Upper lobe of right lung (tissue), 1 donor: ENCODE measurements at regions not wholly inside any gene's neighbourhood (a gene's known extent, or its start where the extent isn't known, plus 50 kb on each side); places are given as distances from the start of the nearest gene placed in this dataset.

ENCODE experiments used
- ATAC-seq: fragments of 200-7000 bp; cut with Tn5 transposase; one replicate; pipeline ENCODE4 v1.9.1; 2020; ENCODE audit warnings: mild to moderate bottlenecking, moderate library complexity
- DNase-seq: peaks from one replicate; pipeline ENCODE4 v3.0.0-alpha.2; 2020
- H3K27ac ChIP-seq: fragments of 200-600 bp; one replicate; pipeline ENCODE4 v1.8.0; 2022
- H3K27me3 ChIP-seq: fragments of 200-600 bp; one replicate; pipeline ENCODE4 v1.8.0; 2022; ENCODE audit warnings: mild to moderate bottlenecking
- H3K36me3 ChIP-seq: fragments of 200-600 bp; one replicate; pipeline ENCODE4 v1.8.0; 2022
- H3K4me1 ChIP-seq: fragments of 200-600 bp; one replicate; pipeline ENCODE4 v1.8.0; 2022
- H3K4me3 ChIP-seq: fragments of 200-600 bp; one replicate; pipeline ENCODE4 v1.8.0; 2022; ENCODE audit warnings: mild to moderate bottlenecking
- H3K9me3 ChIP-seq: fragments of 200-600 bp; one replicate; pipeline ENCODE4 v1.8.0; 2022
- intact Hi-C: fragments of 100-400 bp; cut with DNase I; formaldehyde crosslinking; loops from one replicate; pipeline ENCODE4 v1.11.0; 2022
- TF ChIP-seq, protein P1 (sequence below): fragments of 200-600 bp; IDR thresholded peaks from one replicate; pipeline ENCODE4 v1.8.0; 2022; ENCODE audit warnings: antibody characterized with exemption
- donor health status: DM: no; HTN: yes; CAD: no; lungs with severe emphysema.

DNA sequence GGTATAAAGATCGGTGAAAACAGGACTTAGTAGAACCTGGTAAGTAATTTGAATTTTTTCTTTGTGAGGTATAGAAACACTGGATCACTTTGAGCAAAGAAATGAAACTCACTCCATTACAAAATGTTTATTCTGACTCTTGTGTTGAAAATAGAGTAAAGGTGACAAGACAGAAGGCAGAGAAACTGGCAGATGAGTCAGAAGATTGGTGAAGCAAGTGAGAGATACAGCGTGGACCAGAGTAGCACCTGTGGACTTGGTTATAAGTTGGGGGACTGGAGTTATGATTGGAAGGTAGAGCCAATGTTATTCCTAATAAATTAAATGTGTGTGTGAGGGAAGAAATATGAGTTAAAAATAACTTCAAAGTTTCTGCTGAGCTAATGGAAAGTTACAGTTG, 620.9 kb downstream of the ZWINT start:
- H3K27me3 ChIP-seq: no peaks in the 10 kb centered on the region
- H3K9me3 ChIP-seq: no peaks in the 10 kb centered on the region
- no peak overlapping the region for H3K27ac ChIP-seq
- no peaks in the 10 kb centered on the region for H3K36me3 ChIP-seq
- intact Hi-C loops: no loop called here
- ATAC-seq: no peak
- no peak for DNase-seq
- no peak overlapping the region for H3K4me3 ChIP-seq
- H3K4me1 ChIP-seq: no peaks in the 10 kb centered on the region
- TF ChIP-seq, protein P1, sequence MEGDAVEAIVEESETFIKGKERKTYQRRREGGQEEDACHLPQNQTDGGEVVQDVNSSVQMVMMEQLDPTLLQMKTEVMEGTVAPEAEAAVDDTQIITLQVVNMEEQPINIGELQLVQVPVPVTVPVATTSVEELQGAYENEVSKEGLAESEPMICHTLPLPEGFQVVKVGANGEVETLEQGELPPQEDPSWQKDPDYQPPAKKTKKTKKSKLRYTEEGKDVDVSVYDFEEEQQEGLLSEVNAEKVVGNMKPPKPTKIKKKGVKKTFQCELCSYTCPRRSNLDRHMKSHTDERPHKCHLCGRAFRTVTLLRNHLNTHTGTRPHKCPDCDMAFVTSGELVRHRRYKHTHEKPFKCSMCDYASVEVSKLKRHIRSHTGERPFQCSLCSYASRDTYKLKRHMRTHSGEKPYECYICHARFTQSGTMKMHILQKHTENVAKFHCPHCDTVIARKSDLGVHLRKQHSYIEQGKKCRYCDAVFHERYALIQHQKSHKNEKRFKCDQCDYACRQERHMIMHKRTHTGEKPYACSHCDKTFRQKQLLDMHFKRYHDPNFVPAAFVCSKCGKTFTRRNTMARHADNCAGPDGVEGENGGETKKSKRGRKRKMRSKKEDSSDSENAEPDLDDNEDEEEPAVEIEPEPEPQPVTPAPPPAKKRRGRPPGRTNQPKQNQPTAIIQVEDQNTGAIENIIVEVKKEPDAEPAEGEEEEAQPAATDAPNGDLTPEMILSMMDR: no peak

DNA sequence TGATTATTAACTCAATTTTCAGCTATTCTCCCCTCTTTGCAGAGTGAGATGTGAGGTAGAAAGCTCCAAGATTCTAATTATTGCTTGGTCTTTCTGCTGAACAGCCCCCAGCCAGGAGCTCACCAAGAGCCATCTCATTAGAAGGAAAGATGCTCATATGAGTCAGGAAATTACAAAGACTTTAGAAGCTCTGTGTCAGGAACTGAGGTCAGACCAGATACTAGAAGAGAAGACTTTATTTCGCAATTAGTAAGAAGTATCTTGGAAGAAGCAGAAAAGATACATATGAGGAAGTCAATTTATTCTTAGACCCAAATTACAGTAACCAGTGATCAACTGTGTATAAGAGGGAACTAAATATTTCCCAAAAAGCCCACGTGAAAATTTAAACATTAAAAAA, 626.9 kb downstream of the ZWINT start:
- Histone ChIP-seq H3K9me3 (no peaks in the 10 kb centered on the region), H3K4me3 (no peak overlapping the region), H3K36me3 (no peaks in the 10 kb centered on the region), H3K27ac (no peak overlapping the region), H3K27me3 (no peaks in the 10 kb centered on the region), H3K4me1 (no peaks in the 10 kb centered on the region)
- intact Hi-C loops: no loop called here
- TF ChIP-seq, protein P1: no peak
- ATAC-seq (no peak), DNase-seq (no peak)

DNA sequence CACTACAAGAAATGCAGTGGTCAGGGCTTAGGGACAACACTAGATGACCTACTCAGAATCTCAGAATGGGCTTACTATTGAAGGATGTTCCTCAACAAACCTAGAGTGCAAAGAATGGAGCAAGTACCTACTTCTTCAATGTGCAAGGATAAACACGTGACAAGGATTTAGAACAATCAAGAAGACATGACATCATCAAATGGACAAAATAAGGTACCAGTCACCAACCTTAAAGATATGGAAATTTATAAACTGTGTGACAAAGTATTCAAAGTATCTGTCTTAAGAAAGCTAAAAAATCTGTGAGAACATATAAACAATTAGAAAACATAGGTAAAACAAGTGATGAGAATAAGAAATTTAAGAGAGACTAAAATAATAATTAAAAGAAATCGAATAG, 656.1 kb downstream of the ZWINT start:
- DNase-seq (no peak), ATAC-seq (no peak)
- intact Hi-C loops: no loop called here
- H3K4me3 ChIP-seq: no peak overlapping the region
- H3K27me3 ChIP-seq: no peaks in the 10 kb centered on the region
- no peaks in the 10 kb centered on the region for H3K4me1 ChIP-seq
- H3K27ac ChIP-seq: no peak overlapping the region
- H3K36me3 ChIP-seq: no peaks in the 10 kb centered on the region
- TF ChIP-seq, protein P1: no peak
- no peaks in the 10 kb centered on the region for H3K9me3 ChIP-seq

DNA sequence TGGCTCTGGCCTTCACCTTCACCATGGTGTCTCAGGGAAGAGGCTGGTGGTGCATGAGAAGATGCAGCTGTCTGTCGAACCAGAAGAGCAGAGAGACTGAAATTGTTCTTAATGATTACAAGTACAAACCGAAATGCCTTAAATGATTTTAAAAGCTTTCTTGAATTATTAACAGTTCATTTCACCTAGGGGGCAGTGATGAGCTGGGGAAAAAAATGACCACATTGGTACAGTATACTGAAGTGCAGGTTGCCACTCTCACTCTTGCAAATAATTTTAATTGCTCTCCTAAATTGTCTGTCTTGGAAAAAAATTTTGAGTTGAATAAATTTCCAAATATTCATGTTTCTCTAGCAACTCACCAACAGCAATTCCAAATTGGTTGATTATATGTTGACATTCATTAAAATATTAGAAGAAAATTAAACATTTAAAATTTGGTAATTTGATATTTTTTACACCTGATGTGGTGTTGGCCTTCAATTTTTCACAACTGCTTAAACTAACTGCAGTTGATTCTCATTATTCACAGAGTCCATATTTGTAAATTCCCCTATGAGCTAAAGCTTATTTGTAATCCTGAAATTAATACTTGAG, 692.6 kb downstream of the ZWINT start:
- no peak for DNase-seq
- TF ChIP-seq, protein P1: peak; percentile 24
- ATAC-seq: no peak
- Histone ChIP-seq H3K4me3 (no peak overlapping the region), H3K27ac (no peak overlapping the region), H3K36me3 (no peaks in the 10 kb centered on the region), H3K9me3 (no peaks in the 10 kb centered on the region), H3K27me3 (no peaks in the 10 kb centered on the region), H3K4me1 (no peaks in the 10 kb centered on the region)
- intact Hi-C loops: no loop called here

DNA sequence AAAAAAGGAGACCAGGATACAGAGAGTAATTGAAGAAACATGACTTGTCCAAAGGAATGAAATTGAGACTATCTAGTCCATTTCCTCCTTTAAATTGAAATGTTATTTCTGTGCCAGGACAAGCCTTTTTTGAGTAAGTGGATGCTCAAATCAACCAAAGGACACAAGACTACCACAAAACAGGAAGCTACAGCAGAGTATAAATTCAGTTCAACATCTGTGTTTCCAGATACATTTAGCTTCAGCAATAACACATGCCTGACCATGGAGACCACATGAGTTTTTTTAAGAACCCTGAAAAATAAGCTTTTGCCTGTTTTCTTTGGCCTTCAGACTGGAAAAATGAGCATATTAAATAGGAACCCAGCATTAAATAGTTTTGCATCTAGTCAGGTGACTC, 707.5 kb downstream of the ZWINT start:
- no peaks in the 10 kb centered on the region for H3K9me3 ChIP-seq
- no peaks in the 10 kb centered on the region for H3K36me3 ChIP-seq
- H3K27ac ChIP-seq: no peak overlapping the region
- H3K4me1 ChIP-seq: no peaks in the 10 kb centered on the region
- no peak for ATAC-seq
- TF ChIP-seq, protein P1: no peak
- H3K27me3 ChIP-seq: no peaks in the 10 kb centered on the region
- intact Hi-C loops: no loop called here
- no peak overlapping the region for H3K4me3 ChIP-seq
- no peak for DNase-seq

DNA sequence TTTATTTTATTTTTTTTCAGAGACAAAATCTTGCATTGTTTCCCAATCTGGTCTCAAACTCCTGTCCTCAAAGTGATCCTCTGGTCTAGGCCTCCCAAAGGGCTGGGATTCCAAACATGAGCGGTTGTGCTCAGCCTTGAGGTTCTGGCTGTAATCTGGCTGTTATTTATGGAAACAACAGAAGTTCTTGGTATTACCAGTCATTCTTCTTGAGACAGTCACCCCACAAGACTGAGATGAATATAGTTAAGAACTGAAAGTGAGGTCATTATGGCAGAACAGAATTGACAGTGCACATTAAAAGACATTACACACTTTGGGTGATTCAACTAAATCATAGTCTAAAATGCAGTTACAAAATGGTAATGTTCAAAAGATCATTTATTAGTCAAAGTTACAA, 719.5 kb downstream of the ZWINT start:
- Histone ChIP-seq H3K4me1 (no peaks in the 10 kb centered on the region), H3K27ac (no peak overlapping the region), H3K27me3 (no peaks in the 10 kb centered on the region), H3K9me3 (no peaks in the 10 kb centered on the region), H3K4me3 (no peak overlapping the region), H3K36me3 (no peaks in the 10 kb centered on the region)
- TF ChIP-seq, protein P1: no peak
- DNase-seq (no peak), ATAC-seq (no peak)
- intact Hi-C loops: no loop called here
